Left ventricle myocardium inferior (tissue), 1 donor: ENCODE measurements at regions not wholly inside any gene's neighbourhood (a gene's known extent, or its start where the extent isn't known, plus 50 kb on each side); places are given as distances from the start of the nearest gene placed in this dataset.

Source experiments
- DNase-seq: peaks from one replicate; pipeline ENCODE4 v3.0.0-alpha.2; 2020
- H3K27ac ChIP-seq: fragments of 200-600 bp; replicated peaks from 2 replicates; pipeline ENCODE4 v1.8.0; 2021
- H3K27me3 ChIP-seq: fragments of 200-600 bp; 2 replicates; pipeline ENCODE4 v1.8.0; 2021; ENCODE audit warnings: low read depth
- H3K36me3 ChIP-seq: fragments of 200-600 bp; 2 replicates; pipeline ENCODE4 v1.8.0; 2021
- H3K4me1 ChIP-seq: fragments of 200-600 bp; 2 replicates; pipeline ENCODE4 v1.8.0; 2021
- H3K4me3 ChIP-seq: fragments of 200-600 bp; 2 replicates; pipeline ENCODE4 v1.8.0; 2021; ENCODE audit warnings: mild to moderate bottlenecking, moderate library complexity
- H3K9me3 ChIP-seq: fragments of 200-600 bp; replicated peaks from 2 replicates; pipeline ENCODE4 v1.8.0; 2021
- CTCF ChIP-seq: fragments of 200-600 bp; IDR thresholded peaks from 2 replicates; pipeline ENCODE4 v1.8.0; 2021; ENCODE audit warnings: antibody characterized with exemption, mild to moderate bottlenecking, borderline replicate concordance
- intact Hi-C: fragments of 100-400 bp; cut with micrococcal nuclease; formaldehyde crosslinking; loops from one replicate; pipeline ENCODE4 v1.11.0; 2022
- donor health status: DM: no; HTN: yes; CAD: no; lungs with severe emphysema.

GRCh38 chr6:21739838-21740237 lies 146.3 kb downstream of the SOX4 start:
- TF ChIP-seq CTCF = no peak
- intact Hi-C loops = no loop called here
- Histone ChIP-seq H3K4me3 (no peak overlapping the region), H3K27me3 (no peaks in the 10 kb centered on the region), H3K36me3 (no peaks in the 10 kb centered on the region), H3K9me3 (no peaks in the 10 kb centered on the region), H3K4me1 (peaks cover 24% of the 10 kb centered on the region), H3K27ac (no peak overlapping the region)
- no peak for DNase-seq

- no peak overlapping the region for H3K4me3 ChIP-seq
- no peaks in the 10 kb centered on the region for H3K27me3 ChIP-seq
- no peaks in the 10 kb centered on the region for H3K36me3 ChIP-seq
- H3K27ac ChIP-seq = peak overlapping the region; percentile 22
- H3K4me1 ChIP-seq = peaks cover 24% of the 10 kb centered on the region
- no peaks in the 10 kb centered on the region for H3K9me3 ChIP-seq
- intact Hi-C loops = no loop called here
- TF ChIP-seq CTCF = no peak
- DNase-seq = no peak
These were observed 147.0 kb downstream of the SOX4 start for GRCh38 chr6:21740376-21741124.

GRCh38 chr6:21741221-21742109 lies 147.9 kb downstream of the SOX4 start:
- Histone ChIP-seq H3K27me3 (no peaks in the 10 kb centered on the region), H3K9me3 (no peaks in the 10 kb centered on the region), H3K36me3 (no peaks in the 10 kb centered on the region), H3K4me3 (peak overlapping the region; percentile 24), H3K4me1 (peaks cover 24% of the 10 kb centered on the region), H3K27ac (peak overlapping the region; percentile 50)
- intact Hi-C loops = no loop called here
- no peak for TF ChIP-seq CTCF
- DNase-seq = no peak

- no peaks in the 10 kb centered on the region for H3K27me3 ChIP-seq
- peak overlapping the region; percentile 50 for H3K27ac ChIP-seq
- no peak for DNase-seq
- TF ChIP-seq CTCF = no peak
- no peaks in the 10 kb centered on the region for H3K36me3 ChIP-seq
- H3K4me1 ChIP-seq = peaks cover 24% of the 10 kb centered on the region
- H3K4me3 ChIP-seq = peak overlapping the region; percentile 24
- intact Hi-C loops = no loop called here
- no peaks in the 10 kb centered on the region for H3K9me3 ChIP-seq
These were observed 148.7 kb downstream of the SOX4 start for GRCh38 chr6:21742238-21742660.

- DNase-seq = no peak
- no peak for TF ChIP-seq CTCF
- H3K27ac ChIP-seq = no peak overlapping the region
- H3K9me3 ChIP-seq = no peaks in the 10 kb centered on the region
- H3K4me3 ChIP-seq = no peak overlapping the region
- H3K27me3 ChIP-seq = no peaks in the 10 kb centered on the region
- H3K4me1 ChIP-seq = peaks cover 24% of the 10 kb centered on the region
- intact Hi-C loops = no loop called here
- no peaks in the 10 kb centered on the region for H3K36me3 ChIP-seq
These were observed 150.8 kb downstream of the SOX4 start for GRCh38 chr6:21744331-21744730.
